Panc1 (cell line): ENCODE measurements at regions not wholly inside any gene's neighbourhood (a gene's known extent, or its start where the extent isn't known, plus 50 kb on each side); places are given as distances from the start of the nearest gene placed in this dataset.

Experiments
- ATAC-seq: fragments of 200-7000 bp; cut with Tn5 transposase; 2 replicates; pipeline ENCODE4 v1.9.1; 2020; ENCODE audit warnings: mild to moderate bottlenecking, moderate library complexity
- BruUV-seq: library from RNA; stranded (reverse); fragments of 400-500 nt; replicated peaks from 2 replicates; lab custom pipeline; 2021; lab: Mats Ljungman, UMichigan
- CTCF ChIA-PET: fragments of 300-600 bp; sonication (Branson Sonifier 250); formaldehyde crosslinking; loops from one replicate; lab custom pipeline; 2022; ENCODE audit warnings: antibody characterized with exemption; lab: Charles Lee
- POLR2A ChIA-PET: fragments of 300-600 bp; sonication (Branson Sonifier 250); formaldehyde crosslinking; loops from one replicate; lab custom pipeline; 2022; ENCODE audit warnings: antibody characterized with exemption; lab: Charles Lee
- DNase-seq: peaks from one replicate; pipeline ENCODE4 v3.0.0-alpha.2; 2010; ENCODE audit warnings: low read depth, low spot score
- H3K27ac ChIP-seq: 2 replicates; pipeline ENCODE4 v1.5.1; 2011; ENCODE audit warnings: mild to moderate bottlenecking, low read length, inconsistent platforms
- H3K27me3 ChIP-seq: fragments of 200-500 bp; sonication (Bioruptor generic); 2 replicates; pipeline ENCODE4 v1.6.0; 2014; ENCODE audit warnings: low read length, inconsistent platforms; ENCODE audit not compliant: control insufficient read depth, insufficient read depth
- H3K36me3 ChIP-seq: fragments of 200-500 bp; sonication (Bioruptor generic); 2 replicates; pipeline ENCODE4 v1.5.1; 2014; ENCODE audit warnings: inconsistent platforms, mild to moderate bottlenecking, low read length, moderate library complexity; ENCODE audit not compliant: control insufficient read depth, insufficient read depth
- H3K4me1 ChIP-seq: 2 replicates; pipeline ENCODE4 v1.5.1; 2011; ENCODE audit warnings: inconsistent platforms, mild to moderate bottlenecking, low read length, moderate library complexity; ENCODE audit not compliant: control insufficient read depth, insufficient read depth
- H3K4me3 ChIP-seq, 2 experiments: 2 replicates each; pipeline ENCODE4 v1.5.1; 2011 to 2012; ENCODE audit warnings: low read depth in 2 of 2, low read length in 2 of 2, mild to moderate bottlenecking in 2 of 2, inconsistent platforms in 1 of 2, moderate library complexity in 1 of 2
- H3K9me3 ChIP-seq: fragments of 200-500 bp; sonication (Bioruptor generic); 2 replicates; pipeline ENCODE4 v1.5.1; 2014; ENCODE audit warnings: low read depth, mild to moderate bottlenecking, inconsistent platforms, low read length, moderate library complexity; ENCODE audit not compliant: control insufficient read depth, insufficient read depth
- CTCF ChIP-seq: fragments of 450-650 bp; IDR thresholded peaks from 2 replicates; pipeline ENCODE4 v1.5.1; 2017; ENCODE audit warnings: mild to moderate bottlenecking
- POLR2AphosphoS5 ChIP-seq: IDR thresholded peaks from 2 replicates; pipeline ENCODE4 v1.6.1; 2012; ENCODE audit warnings: mild to moderate bottlenecking, low read depth, low read length, moderate library complexity
- REST ChIP-seq, 2 experiments: IDR thresholded peaks; 2 replicates each; pipeline ENCODE4 v1.6.1; 2011 to 2012; ENCODE audit warnings: low read depth in 2 of 2, control low read depth in 1 of 2, low read length in 1 of 2, mild to moderate bottlenecking in 1 of 2, moderate library complexity in 1 of 2; ENCODE audit not compliant: insufficient read depth in 1 of 2
- SIN3A ChIP-seq: IDR thresholded peaks from 2 replicates; pipeline ENCODE4 v1.6.1; 2012; ENCODE audit warnings: low read depth, mild to moderate bottlenecking, low read length, moderate library complexity, borderline replicate concordance; ENCODE audit not compliant: insufficient read depth
- TCF7L2 ChIP-seq: IDR thresholded peaks from 2 replicates; pipeline ENCODE4 v1.6.1; 2011; ENCODE audit warnings: mild to moderate bottlenecking, low read depth, low read length, inconsistent platforms
- in situ Hi-C: cut with HindIII; loops from 2 replicates; pipeline ENCODE4 v1.10.0; 2016; ENCODE audit warnings: low sequenced_read_pairs, low pct_unique_long_range_greater_than_20kb
- intact Hi-C: fragments of 100-400 bp; cut with micrococcal nuclease; formaldehyde crosslinking; loops from one replicate; pipeline ENCODE4 v1.10.0; 2022; ENCODE audit not compliant: unreplicated experiment

- no TSS peak for BruUV-seq
- CTCF ChIA-PET = interaction anchor here (0.6 kb wide), 1 partner anchor 940 kb away, joined by 3 read pairs; no protein-coding TSS in a partner anchor
These were observed 643.3 kb downstream of the DCDC2C start for GRCh38 chr2:4346628-4347027.

GRCh38 chr2:4353668-4354067 is 650.3 kb downstream of the DCDC2C start:
- intact Hi-C loops = no loop called here
- DNase-seq (no peak), ATAC-seq (no peak)
- BruUV-seq = no TSS peak
- Histone ChIP-seq H3K27me3 (no peaks in the 10 kb centered on the region), H3K27ac (no peak overlapping the region), H3K9me3 (no peaks in the 10 kb centered on the region), H3K4me1 (no peaks in the 10 kb centered on the region), H3K36me3 (no peaks in the 10 kb centered on the region), H3K4me3 (no peak overlapping the region)
- in situ Hi-C loops = no loop called here
- ChIA-PET CTCF (interaction anchor here (0.6 kb wide), 1 partner anchor 20 kb away, joined by 3 read pairs; no protein-coding TSS in a partner anchor), POLR2A (no interaction called here)
- no peak for TF ChIP-seq SIN3A
- TF ChIP-seq REST (IDR thresholded peaks at IDR 0.05; ENCODE audit: insufficient read depth in 1 of 2, low read depth in 2 of 2, low read length in 1 of 2) = no peak
- TF ChIP-seq CTCF = no peak
- no peak for TF ChIP-seq TCF7L2
- no peak for TF ChIP-seq POLR2AphosphoS5

More at GRCh38 chr2:4346628-4347027, 643.3 kb downstream of the DCDC2C start:
- ATAC-seq (no peak), DNase-seq (no peak)
- intact Hi-C loops = no loop called here
- Histone ChIP-seq H3K9me3 (no peaks in the 10 kb centered on the region), H3K27me3 (no peaks in the 10 kb centered on the region), H3K27ac (no peak overlapping the region), H3K4me3 (no peak overlapping the region), H3K36me3 (no peaks in the 10 kb centered on the region), H3K4me1 (no peaks in the 10 kb centered on the region)
- POLR2A ChIA-PET = no interaction called here
- TF ChIP-seq TCF7L2 (no peak), SIN3A (no peak), POLR2AphosphoS5 (no peak), REST (IDR thresholded peaks at IDR 0.05; ENCODE audit: insufficient read depth in 1 of 2, low read depth in 2 of 2, low read length in 1 of 2) (no peak), CTCF (no peak)
- in situ Hi-C loops = no loop called here
